ENCODE measurements at regions not wholly inside any gene's neighbourhood (a gene's known extent, or its start where the extent isn't known, plus 50 kb on each side); places are given as distances from the start of the nearest gene placed in this dataset.

- TF ChIP-seq E2F6 (IDR thresholded peaks at IDR 0.05; ENCODE audit: borderline replicate concordance in 1 of 2, extremely low read depth in 1 of 2, insufficient read depth in 1 of 2, insufficient read length in 1 of 2, low read depth in 1 of 2, low read length in 1 of 2, poor library complexity in 1 of 2, severe bottlenecking in 1 of 2) (no peak), SAFB (IDR thresholded peaks at IDR 0.05; ENCODE audit: borderline replicate concordance, low read depth, low read length) (no peak), JUN (IDR thresholded peaks at IDR 0.05; ENCODE audit: borderline replicate concordance, low read depth, low read length) (no peak), JUN (CRISPR knock-in tag; IDR thresholded peaks at IDR 0.05; ENCODE audit: borderline replicate concordance) (no peak), BCOR (IDR thresholded peaks at IDR 0.05) (no peak), ZNF174 (CRISPR knock-in tag; IDR thresholded peaks at IDR 0.05) (no peak), ZNF445 (CRISPR knock-in tag; IDR thresholded peaks at IDR 0.05; ENCODE audit: low read depth) (no peak), KDM1A (IDR thresholded peaks at IDR 0.05) (no peak)
Observed at GRCh38 chr14:104421401-104421821, 158.2 kb upstream of the C14orf180 start (continued).

- H3K79me2 ChIP-seq (ENCODE audit: control insufficient read depth, insufficient read depth, low read length), result no peaks in the 10 kb centered on the region
- POLR2A ChIA-PET, result interaction anchor here (0.6 kb wide), 1 partner anchor 91 kb away, joined by 3 read pairs; no protein-coding TSS in a partner anchor
- no peak for FAIRE-seq
- TF ChIP-seq L3MBTL2 (IDR thresholded peaks at IDR 0.05), result no peak
- no peak for TF ChIP-seq NCOA4 (IDR thresholded peaks at IDR 0.05; ENCODE audit: partially characterized antibody)
- TF ChIP-seq PHB (CRISPR knock-in tag; IDR thresholded peaks at IDR 0.05), result no peak
- no peak for TF ChIP-seq TGIF2 (CRISPR knock-in tag; IDR thresholded peaks at IDR 0.05)
- no peak for TF ChIP-seq ZNF57 (CRISPR knock-in tag; IDR thresholded peaks at IDR 0.05)
Observed at GRCh38 chr14:104421892-104422828, 157.4 kb upstream of the C14orf180 start.

More at GRCh38 chr14:104421892-104422828, 157.4 kb upstream of the C14orf180 start:
- in situ Hi-C loops (cut with MboI), result no loop called here
- intact Hi-C loops (cut with micrococcal nuclease), result no loop called here
- Histone ChIP-seq H3K27me3 (ENCODE audit: control insufficient read depth in 2 of 2, insufficient read depth in 2 of 2, low read length in 2 of 2) (peaks cover 4 to 20% of the 10 kb centered on the region in 2 experiments; a peak in 2 of 5 replicates), H3K9ac (ENCODE audit: insufficient read depth in 1 of 2, low read depth in 2 of 2, low read length in 2 of 2) (no peak overlapping the region), H3K36me3 (ENCODE audit: control insufficient read depth, insufficient read depth, low read length) (no peaks in the 10 kb centered on the region), H3K27ac (ENCODE audit: extremely low read depth, low read depth, low read length) (no peak overlapping the region), H3K9me1 (ENCODE audit: control insufficient read depth, insufficient read depth, low read length) (no peaks in the 10 kb centered on the region), H3K4me3 (no peak overlapping the region), H3K4me1 (replicated peaks in 1 of 2; ENCODE audit: control insufficient read depth in 2 of 2, insufficient read depth in 2 of 2, low read length in 2 of 2) (no peaks in the 10 kb centered on the region; a peak in 1 of 5 replicates), H2AFZ (ENCODE audit: low read depth, low read length) (no peak overlapping the region), H3K4me2 (ENCODE audit: insufficient read depth, low read length) (no peak overlapping the region), H4K20me1 (replicated peaks; ENCODE audit: control insufficient read depth, insufficient read depth, low read length) (no peaks in the 10 kb centered on the region), H3K9me3 (replicated peaks; ENCODE audit: control insufficient read depth, insufficient read depth, low read depth, low read length) (no peaks in the 10 kb centered on the region)
- ATAC-seq, result no peak
- 14% methylated on average over 33 of the region's 36 CpGs for WGBS (ENCODE audit: insufficient coverage, low coverage, missing lambda C conversion rate)
- CTCF ChIA-PET (ENCODE audit: low intra/inter-chr PET ratio), result no interaction called here
- BruUV-seq (replicated peaks), result no TSS peak
- DNase-seq (ENCODE audit: extremely low read depth in 1 of 4, low spot score in 3 of 4), result no peak

All from K562 (cell line).